ENCODE measurements at regions not wholly inside any gene's neighbourhood (a gene's known extent, or its start where the extent isn't known, plus 50 kb on each side); places are given as distances from the start of the nearest gene placed in this dataset.
"Not testable (repeated sequence)": the region's sequence is repeated elsewhere in the genome, so short reads cannot be mapped to it uniquely, and the experiment has no call there.

- no peak for DNase-seq (ENCODE audit: low spot score)
These were observed 66.6 kb downstream of the LACC1 start for GRCh38 chr13:43946281-43946680.

GRCh38 chr13:43947897-43948458, 68.3 kb downstream of the LACC1 start:
- no peak for DNase-seq (ENCODE audit: low spot score)

GRCh38 chr13:43953370-43953769, 73.7 kb downstream of the LACC1 start:
- DNase-seq (ENCODE audit: low spot score), result no peak

GRCh38 chr13:43956975-43957374, 77.3 kb downstream of the LACC1 start:
- not testable (repeated sequence) for DNase-seq (ENCODE audit: low spot score)

DNA sequence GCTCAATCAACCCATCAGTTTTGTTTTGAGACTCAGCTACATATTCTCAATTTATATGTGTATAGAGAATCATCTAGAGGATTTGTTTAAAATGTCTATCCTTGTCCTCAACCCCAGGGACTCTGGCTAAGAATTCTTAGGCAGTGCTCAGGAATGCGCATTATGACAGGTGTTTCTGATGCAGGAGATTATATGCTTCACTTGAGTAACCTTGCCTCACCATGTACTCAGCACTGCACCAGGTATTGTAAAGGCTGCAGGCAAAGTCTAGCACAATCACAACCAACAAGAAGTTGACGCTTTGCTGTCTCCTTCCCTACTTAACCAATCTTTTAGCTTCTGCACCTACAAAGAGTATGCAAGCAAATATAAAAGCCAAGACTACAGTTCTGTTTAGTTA, 79.6 kb downstream of the LACC1 start:
- no peak for DNase-seq (ENCODE audit: low spot score)

- DNase-seq (ENCODE audit: low spot score), result no peak
These were observed 82.2 kb downstream of the LACC1 start for GRCh38 chr13:43961909-43962308.

DNA sequence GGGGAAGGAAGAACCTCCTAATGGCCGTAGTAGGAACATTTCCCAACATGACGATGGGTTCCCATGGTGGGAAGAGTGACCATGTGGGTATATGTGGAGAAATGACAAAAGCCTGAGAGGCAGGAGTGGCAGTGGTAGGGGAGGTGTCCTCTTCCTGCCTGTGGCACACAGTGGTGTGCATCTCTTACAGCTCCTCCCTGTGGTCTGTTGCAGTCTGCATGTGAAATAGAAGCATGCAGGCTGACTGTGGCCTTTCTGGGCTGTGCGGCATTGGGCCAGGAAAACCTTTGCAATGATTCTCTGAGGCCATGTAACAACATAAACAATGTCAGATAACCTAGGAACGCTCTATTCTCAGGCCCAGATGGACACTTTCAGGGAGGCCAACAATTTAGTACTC, 84.0 kb downstream of the LACC1 start:
- no peak for DNase-seq (ENCODE audit: low spot score)

DNA sequence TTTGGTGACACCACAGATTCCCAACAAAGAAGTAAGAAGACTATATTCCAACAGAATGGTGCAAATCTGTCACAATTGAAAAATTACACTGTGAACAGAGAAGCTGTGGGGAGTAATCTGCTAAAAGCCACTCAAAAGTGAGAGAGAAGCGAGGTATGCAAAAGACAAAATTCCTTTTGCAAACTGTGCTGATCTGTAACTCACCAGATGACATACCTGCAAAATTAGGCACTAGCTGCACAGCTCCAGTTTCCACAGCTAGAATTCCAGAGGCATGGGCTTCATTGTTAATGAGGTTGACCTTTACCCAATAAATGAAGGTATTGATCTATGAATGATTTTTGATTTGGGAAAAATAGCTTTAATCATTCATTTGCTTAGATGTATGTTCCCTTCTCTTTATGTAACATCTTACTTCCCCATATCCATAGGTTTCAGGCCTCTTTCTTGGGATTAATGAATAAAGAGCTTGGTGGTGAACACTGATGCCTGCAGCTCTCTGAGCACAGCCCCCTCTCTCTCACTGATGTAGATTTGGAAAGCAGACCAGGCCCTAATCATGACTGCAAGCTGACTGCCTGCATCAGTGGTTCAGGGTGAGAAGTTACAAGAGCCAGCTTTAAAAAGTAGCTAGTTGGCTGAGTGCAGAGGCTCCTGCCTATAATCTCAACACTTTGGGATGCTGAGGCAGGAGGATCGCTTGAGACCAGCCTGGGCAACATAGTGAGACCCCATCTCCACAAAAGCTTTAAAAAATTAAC, 85.2 kb downstream of the LACC1 start:
- DNase-seq (ENCODE audit: low spot score), result no peak

DNA sequence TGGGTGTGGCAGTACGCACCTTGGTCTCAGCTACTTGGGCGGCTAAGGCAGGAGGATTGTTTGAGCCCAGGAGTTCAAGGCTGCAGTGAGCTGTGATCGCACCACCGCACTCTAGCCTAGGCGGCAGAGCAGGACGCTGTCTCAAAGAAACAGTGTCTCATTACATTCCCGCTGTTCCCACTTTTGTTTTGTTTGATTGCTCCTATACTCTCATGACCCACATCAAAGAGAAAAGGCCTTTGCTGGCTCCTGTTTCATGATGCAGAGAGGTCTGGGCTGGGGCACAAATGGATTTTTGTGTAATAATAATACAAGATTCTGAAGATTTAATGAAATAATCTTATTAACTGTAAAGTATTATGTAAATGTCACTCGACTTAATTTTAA, 85.7 kb downstream of the LACC1 start:
- no peak for DNase-seq (ENCODE audit: low spot score)

DNA sequence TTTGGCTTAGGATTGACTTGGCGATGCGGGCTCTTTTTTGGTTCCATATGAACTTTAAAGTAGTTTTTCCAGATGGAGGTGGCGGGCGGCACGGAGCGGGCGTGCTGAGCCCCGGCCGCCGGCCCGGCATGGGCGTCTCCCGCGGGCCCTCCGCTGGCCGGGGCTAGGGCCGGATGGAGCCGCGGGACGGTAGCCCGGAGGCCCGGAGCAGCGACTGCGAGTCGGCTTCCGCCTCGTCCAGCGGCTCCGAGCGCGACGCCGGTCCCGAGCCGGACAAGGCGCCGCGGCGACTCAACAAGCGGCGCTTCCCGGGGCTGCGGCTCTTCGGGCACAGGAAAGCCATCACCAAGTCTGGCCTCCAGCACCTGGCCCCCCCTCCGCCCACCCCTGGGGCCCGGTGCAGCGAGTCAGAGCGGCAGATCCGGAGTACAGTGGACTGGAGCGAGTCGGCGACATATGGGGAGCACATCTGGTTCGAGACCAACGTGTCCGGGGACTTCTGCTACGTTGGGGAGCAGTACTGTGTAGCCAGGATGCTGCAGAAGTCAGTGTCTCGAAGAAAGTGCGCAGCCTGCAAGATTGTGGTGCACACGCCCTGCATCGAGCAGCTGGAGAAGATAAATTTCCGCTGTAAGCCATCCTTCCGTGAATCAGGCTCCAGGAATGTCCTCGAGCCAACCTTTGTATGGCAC, 88.7 kb downstream of the LACC1 start:
- not testable (repeated sequence) for DNase-seq (ENCODE audit: low spot score)

GRCh38 chr13:43968943-43969690, 89.4 kb downstream of the LACC1 start:
- not testable (repeated sequence) for DNase-seq (ENCODE audit: low spot score)

- not testable (repeated sequence) for DNase-seq (ENCODE audit: low spot score)
These were observed 90.2 kb downstream of the LACC1 start for GRCh38 chr13:43969919-43970318.

GRCh38 chr13:43970520-43971242, 91.0 kb downstream of the LACC1 start:
- DNase-seq (ENCODE audit: low spot score), result not testable (repeated sequence)

DNA sequence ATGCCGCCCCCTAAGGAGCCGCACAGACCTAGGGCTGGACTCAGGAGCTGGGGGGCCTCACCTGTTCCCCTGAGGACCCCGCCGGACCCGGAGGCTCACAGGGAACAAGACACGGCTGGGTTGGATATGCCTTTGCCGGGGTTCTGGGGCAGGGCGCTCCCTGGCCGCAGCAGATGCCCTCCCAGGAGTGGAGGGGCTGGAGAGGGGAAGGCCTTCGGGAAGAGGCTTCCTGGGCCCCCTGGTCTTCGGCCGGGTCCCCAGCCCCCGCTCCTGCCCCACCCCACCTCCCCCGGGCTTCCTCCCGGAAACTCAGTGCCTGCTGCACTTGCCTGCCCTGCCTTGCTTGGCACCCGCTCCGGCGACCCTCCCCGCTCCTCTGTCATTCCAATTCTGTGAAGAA, 91.6 kb downstream of the LACC1 start:
- DNase-seq (ENCODE audit: low spot score), result not testable (repeated sequence)

- no peak for DNase-seq (ENCODE audit: low spot score)
These were observed 98.2 kb downstream of the LACC1 start for GRCh38 chr13:43977911-43978310.

- DNase-seq (ENCODE audit: low spot score), result no peak
These were observed 99.0 kb downstream of the LACC1 start for GRCh38 chr13:43978688-43979087.

DNA sequence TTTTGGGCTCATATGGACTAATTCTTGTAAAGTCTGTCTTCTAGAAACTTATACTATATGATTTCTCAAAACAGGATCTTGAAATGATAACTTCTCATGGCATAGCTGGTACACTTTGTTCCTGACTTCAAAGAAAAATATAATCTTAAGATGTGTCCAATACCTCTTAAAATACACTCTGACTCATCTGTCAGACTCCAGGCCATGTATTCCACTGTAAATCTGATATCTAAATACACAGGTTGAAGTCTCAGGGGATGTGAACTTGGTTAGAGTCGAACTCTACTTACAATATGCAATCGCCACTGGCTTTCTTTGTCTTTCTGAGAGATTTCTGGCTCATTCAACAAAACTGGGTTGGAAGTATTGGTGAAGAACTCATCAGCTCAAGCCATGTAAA, 99.8 kb downstream of the LACC1 start:
- DNase-seq (ENCODE audit: low spot score), result no peak

DNA sequence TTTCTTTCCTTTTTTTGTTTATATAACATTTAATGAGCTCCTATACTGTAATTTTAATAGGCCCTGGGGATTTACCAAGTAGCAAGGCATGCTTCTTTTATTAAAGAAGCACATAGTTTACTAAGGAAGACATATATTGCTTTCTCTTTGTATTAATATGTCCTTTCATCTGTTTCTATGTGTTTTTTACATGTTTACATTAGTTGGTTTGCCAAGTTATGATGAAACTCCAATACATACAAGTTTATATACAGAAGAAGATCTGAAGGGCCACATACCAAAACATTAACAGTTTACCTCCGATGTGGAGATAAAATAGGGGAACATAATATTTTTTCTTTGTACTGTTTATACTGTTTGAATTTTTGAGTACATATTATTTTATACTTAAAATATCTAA, 100.9 kb downstream of the LACC1 start:
- DNase-seq (ENCODE audit: low spot score), result no peak

DNA sequence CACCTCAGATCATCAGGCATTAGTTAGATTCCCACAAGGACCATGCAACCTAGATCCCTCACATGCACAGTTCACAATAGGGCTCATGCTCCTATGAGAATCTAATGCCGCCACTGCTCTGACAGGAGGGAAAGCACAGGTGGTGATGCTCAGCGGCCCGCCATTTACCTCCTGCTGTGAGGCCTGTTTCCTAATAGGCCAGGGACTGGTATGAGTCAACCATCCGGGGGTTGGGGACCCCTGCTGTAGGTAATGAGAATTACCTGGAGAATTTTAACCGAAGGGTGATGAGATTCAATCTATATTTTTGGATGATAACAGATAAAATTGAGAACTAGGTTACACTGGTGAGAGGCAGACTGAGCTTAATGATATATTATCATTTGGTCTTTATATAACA, 101.4 kb downstream of the LACC1 start:
- no peak for DNase-seq (ENCODE audit: low spot score)

GRCh38 chr13:43981512-43982301, 102.0 kb downstream of the LACC1 start:
- DNase-seq (ENCODE audit: low spot score), result no peak

DNA sequence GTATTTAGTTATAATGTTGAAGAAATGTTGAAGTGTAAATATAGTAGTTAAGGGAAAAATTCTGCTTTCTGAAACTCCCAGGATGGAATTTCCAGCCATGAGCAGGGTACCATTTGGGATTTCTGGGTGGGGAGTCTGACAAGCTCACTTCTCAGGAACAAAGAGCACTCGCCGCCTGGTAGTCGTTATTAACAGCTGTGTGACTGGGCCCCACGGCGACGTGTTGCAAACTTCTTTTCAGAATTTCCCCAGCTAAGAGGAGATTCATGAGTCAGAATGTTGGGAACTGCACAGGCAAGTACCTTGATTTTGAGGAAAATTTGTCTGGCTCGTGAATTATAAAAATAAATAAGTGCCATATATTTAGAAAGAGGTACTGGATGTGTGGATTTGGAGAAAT, 103.7 kb downstream of the LACC1 start:
- no peak for DNase-seq (ENCODE audit: low spot score)

All from kidney capillary endothelial cell (primary cell).